NCI-H510A (cell line): ENCODE measurements at regions not wholly inside any gene's neighbourhood (a gene's known extent, or its start where the extent isn't known, plus 50 kb on each side); places are given as distances from the start of the nearest gene placed in this dataset.
"Not testable (repeated sequence)": the region's sequence is repeated elsewhere in the genome, so short reads cannot be mapped to it uniquely, and the experiment has no call there.

Experiments used
- DNase-seq: peaks from one replicate; lab custom pipeline; 2025; lab: John Stamatoyannopoulos, UW

DNA sequence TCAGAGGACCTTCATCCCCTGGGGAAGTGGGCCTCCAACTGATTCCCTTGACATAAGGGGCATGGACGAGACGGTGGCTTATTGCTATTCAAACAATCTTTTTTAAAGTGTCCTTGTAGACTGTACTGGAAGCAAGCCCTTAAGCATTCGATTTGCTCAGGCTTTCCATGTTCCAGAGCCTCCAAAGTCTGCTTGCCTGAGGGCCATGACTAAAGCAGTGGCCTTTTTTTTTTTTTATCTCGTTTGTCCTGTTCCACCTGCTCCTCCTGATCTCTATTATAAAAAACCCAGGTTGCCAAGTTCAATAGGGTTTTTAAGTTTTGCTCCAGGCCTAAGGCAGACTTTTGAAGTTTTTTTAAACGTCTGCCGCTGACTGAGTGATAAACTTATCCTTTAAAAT, 103.7 kb upstream of the AADAT start:
- DNase-seq, result no peak

DNA sequence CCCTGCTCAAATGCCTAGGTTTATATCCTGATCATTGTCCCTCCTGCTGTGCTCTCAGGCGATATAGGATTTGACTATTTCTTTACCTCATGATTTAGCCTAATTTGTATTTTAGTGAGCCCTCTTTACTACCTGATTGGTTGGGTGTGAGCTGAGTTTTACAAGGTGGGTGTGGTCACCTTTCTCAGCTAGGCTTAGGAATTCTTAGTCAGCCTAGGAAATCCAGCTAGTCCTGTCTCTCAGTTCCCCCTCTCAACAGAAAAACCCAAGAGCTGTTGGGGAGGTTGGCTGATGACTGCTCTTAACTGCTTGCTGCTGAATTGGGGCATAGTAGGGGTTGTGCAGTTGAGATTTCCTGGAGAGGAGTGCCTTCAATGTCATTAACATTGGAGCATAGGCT, 100.5 kb upstream of the AADAT start:
- DNase-seq, result no peak

DNA sequence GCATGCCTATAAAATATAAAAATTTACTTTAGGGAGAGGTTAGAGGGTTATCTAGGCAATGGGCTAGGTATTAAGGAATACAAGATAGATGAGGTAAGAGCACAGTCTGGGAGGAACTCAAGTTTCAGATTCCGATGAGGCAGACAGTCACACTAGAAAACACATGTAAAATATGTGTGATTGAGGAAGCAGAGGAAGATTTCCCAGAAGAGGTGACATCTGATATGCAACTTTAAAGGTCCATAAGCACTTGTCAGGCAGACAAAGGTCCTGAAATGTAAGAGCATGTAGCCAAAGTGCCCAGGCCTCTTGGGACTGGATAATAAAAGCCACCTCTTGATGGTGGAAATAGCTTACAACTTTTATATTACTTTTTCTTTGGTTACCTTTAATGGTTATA, 81.1 kb upstream of the AADAT start:
- DNase-seq, result no peak

DNA sequence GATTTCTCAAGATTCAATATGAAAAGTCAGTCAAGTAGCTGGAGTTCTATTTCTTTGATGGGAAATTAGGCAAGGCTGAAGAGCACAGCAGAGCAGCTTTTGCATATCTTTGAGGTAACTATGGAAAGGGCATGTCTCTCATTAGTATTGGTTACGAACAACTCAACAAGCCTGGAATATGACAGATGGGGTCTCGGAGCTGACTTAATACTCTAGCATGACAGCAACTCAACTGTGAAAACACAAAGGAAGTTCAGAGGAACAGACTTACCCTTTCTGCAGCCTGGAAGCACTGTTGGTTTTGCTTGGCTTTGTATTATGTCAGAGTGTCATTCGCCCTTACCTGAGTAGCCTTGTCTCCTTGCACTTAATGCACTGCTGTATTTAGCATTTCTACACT, 79.9 kb upstream of the AADAT start:
- DNase-seq, result no peak

DNA sequence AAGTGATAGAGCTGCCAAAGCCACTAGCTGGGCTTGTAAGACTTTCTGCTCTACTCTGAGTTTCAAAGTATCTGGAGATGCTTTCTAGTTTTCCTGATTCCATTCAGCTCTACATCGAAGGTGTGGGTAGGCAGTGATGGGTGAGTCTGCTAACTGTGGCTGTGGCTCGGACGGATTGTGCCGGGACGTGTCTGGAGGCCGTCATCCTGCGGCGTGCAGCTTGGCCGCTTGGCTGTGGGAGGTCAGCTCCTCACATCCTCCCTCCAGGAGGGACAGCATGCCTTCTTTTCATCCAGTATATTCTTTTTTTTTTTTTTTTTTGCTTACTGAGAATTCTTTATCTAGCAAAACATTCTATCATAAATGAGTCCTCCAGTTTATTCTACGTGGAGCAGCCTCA, 77.9 kb upstream of the AADAT start:
- DNase-seq, result no peak

DNA sequence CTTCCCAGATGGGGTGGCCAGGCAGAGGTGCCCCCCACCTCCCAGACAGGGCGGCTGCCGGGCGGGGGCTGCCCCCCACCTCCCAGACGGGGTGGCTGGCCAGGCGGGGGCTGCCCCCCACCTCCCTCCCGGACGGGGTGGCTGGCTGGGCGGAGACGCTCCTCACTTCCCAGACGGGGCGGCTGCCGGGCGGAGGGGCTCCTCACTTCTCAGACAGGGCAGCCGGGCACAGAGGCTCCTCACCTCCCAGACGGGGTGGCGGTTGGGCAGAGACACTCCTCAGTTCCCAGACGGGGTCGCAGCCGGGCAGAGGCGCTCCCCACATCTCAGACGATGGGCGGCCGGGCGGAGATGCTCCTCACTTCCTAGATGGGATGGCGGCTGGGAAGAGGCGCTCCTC, 76.4 kb upstream of the AADAT start:
- not testable (repeated sequence) for DNase-seq

DNA sequence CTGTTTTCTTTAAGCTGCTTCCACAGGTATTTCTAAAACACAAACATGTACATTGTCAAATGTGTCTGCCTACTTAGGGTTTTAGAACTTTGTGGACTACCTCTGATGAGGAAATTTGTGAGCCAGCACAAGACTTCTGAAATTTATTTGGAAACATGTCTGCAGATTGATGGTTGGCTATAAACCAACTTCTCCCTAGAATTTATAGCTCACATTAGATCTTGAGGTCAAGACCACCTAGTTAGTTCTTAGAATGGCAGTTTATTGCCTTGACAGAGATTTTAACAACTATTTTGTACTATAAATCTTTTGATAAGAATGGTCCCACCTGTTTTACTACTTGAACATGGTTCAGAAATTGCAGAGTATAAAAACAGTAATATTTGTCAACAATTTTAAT, 72.7 kb upstream of the AADAT start:
- no peak for DNase-seq

DNA sequence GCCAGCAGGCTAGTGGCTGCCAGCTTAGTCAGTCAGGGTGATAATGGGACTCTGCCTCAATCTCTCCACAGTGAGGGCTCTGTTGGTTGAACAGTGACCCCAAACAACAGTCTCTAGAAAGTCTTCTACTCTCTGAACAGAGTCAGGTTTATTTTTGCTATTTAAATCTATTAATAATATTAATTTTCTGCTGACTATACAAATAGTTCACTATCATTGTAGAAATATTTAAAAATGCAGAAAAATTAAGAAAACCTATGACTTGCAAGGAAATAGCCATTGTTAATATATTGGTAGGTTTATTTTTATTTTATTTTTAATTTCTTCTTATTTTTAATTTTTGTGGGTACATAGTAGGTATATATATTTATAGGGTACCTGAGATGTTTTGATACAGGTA, 67.9 kb upstream of the AADAT start:
- DNase-seq, result no peak

DNA sequence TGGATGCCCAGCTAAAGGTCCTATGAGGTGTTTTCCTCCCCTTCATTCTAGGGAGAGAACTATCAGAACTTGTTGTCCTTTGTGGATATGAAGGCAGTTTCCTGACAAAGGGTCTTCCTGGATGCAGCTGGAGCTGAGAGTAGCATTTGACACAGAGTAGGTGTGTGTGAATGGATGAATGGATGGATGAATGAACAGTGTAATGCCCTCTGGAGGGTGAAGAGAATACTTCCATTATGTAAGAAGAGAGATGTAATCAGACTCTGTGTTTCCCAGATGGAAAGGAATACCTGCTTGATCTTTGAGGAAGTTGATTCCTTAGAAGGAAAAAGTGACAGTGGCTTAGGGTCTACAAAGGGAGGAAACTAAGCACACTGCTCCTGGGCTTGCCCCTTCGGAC, 55.4 kb upstream of the AADAT start:
- DNase-seq, result no peak

DNA sequence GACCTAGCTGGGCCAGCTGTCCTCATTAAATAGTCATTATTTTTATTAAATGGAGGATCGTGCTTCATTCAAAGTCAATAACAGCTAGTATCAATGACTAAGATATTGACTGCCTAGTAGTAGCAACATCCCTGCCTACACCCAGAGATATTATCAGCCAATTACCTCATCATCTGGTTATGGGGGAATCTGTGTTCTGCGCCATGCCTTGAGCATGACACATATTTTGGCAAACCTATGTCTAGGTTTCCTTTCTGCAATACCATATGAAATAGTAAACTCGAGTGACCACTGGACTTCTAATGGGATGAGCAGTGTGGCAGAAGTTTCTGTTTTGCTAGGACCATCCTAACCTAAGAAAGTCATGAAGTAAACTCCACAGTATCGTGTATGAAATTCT, 50.0 kb upstream of the AADAT start:
- no peak for DNase-seq
